H1 (cell line): ENCODE measurements at regions not wholly inside any gene's neighbourhood (a gene's known extent, or its start where the extent isn't known, plus 50 kb on each side); places are given as distances from the start of the nearest gene placed in this dataset.

Experiments used
- CTCF ChIA-PET: fragments of 300-600 bp; sonication (Branson Sonifier 250); formaldehyde crosslinking; loops from one replicate; lab custom pipeline; 2021; ENCODE audit not compliant: partially characterized antibody; lab: Charles Lee
- POLR2A ChIA-PET: fragments of 300-600 bp; sonication (Branson Sonifier 250); formaldehyde crosslinking; loops from one replicate; lab custom pipeline; 2021; ENCODE audit warnings: inconsistent platforms; ENCODE audit not compliant: partially characterized antibody; lab: Charles Lee
- DNase-seq, 2 experiments: peaks; one replicate each; pipeline versions ENCODE4 v3.0.0 to v3.0.0-alpha.2; 2010 to 2022; ENCODE audit warnings: low spot score in 2 of 2, low read depth in 1 of 2, mixed read lengths in 1 of 2
- FAIRE-seq: peaks from 2 replicates; lab custom pipeline; 2011; peaks lifted over from hg19 to GRCh38; lab: Jason Lieb, UNC
- H2AFZ ChIP-seq: 2 replicates; pipeline ENCODE4 v1.8.1; 2012; ENCODE audit warnings: low read length, inconsistent platforms
- H2AK5ac ChIP-seq: 2 replicates; pipeline ENCODE4 v1.6.1; 2013; ENCODE audit warnings: low read depth, low read length
- H2BK120ac ChIP-seq: replicated peaks from 2 replicates; pipeline ENCODE3; 2013; ENCODE audit warnings: low read depth, low read length, inconsistent platforms
- H2BK12ac ChIP-seq: 2 replicates; pipeline ENCODE4 v1.6.1; 2013; ENCODE audit warnings: low read depth, low read length
- H2BK15ac ChIP-seq: 2 replicates; pipeline ENCODE4 v1.6.1; 2013; ENCODE audit warnings: low read length
- H2BK20ac ChIP-seq: 2 replicates; pipeline ENCODE4 v1.6.1; 2013; ENCODE audit warnings: low read length
- H2BK5ac ChIP-seq: 2 replicates; pipeline ENCODE4 v1.6.1; 2013; ENCODE audit warnings: low read depth, low read length
- H3K14ac ChIP-seq: 2 replicates; pipeline ENCODE4 v1.6.1; 2013; ENCODE audit warnings: inconsistent platforms; ENCODE audit not compliant: insufficient read length
- H3K18ac ChIP-seq: 2 replicates; pipeline ENCODE4 v1.6.1; 2013; ENCODE audit warnings: low read length; ENCODE audit errors: extremely low read depth
- H3K23ac ChIP-seq: 2 replicates; pipeline ENCODE4 v1.6.1; 2013; ENCODE audit warnings: inconsistent platforms; ENCODE audit not compliant: insufficient read length
- H3K23me2 ChIP-seq: 2 replicates; pipeline ENCODE4 v1.6.1; 2013; ENCODE audit warnings: low read depth, low read length
- H3K27ac ChIP-seq: 2 replicates; pipeline ENCODE4 v1.6.1; 2011; ENCODE audit warnings: low read depth, low read length, inconsistent platforms
- H3K27me3 ChIP-seq, 4 experiments: replicated peaks in 1 of 4; 1 replicate in 1 of 4; 2 replicates in 3 of 4; pipeline versions ENCODE4 v1.6.1 to v1.8.1; 2011 to 2013; ENCODE audit warnings: low read length in 3 of 4, mild to moderate bottlenecking in 3 of 4, inconsistent platforms in 2 of 4, mixed read lengths in 2 of 4, moderate library complexity in 1 of 4; ENCODE audit not compliant: control insufficient read depth in 3 of 4, insufficient read depth in 3 of 4; ENCODE audit errors: extremely low read depth in 1 of 4
- H3K36me3 ChIP-seq, 4 experiments: 2 replicates each; pipeline versions ENCODE4 v1.6.1 to v1.8.1; 2011 to 2013; ENCODE audit warnings: mild to moderate bottlenecking in 4 of 4, low read length in 3 of 4, moderate library complexity in 2 of 4, control low read depth in 1 of 4, inconsistent platforms in 1 of 4; ENCODE audit not compliant: insufficient read depth in 4 of 4, control insufficient read depth in 2 of 4
- H3K4ac ChIP-seq: replicated peaks from 2 replicates; pipeline ENCODE3; 2013; ENCODE audit warnings: low read length, low read depth, mixed read lengths, inconsistent platforms; ENCODE audit not compliant: insufficient read length
- H3K4me1 ChIP-seq, 4 experiments: replicated peaks in 1 of 4; 1 replicate in 1 of 4; 2 replicates in 3 of 4; pipeline versions ENCODE4 v1.6.1 to v1.8.1; 2011 to 2013; ENCODE audit warnings: low read length in 3 of 4, inconsistent platforms in 2 of 4, mixed read lengths in 1 of 4; ENCODE audit not compliant: insufficient read depth in 4 of 4, control insufficient read depth in 3 of 4
- H3K4me2 ChIP-seq, 2 experiments: 2 replicates each; pipeline versions ENCODE4 v1.6.1 to v1.8.1; 2011 to 2013; ENCODE audit warnings: low read depth in 2 of 2, low read length in 2 of 2, control low read depth in 1 of 2, inconsistent platforms in 1 of 2, mild to moderate bottlenecking in 1 of 2; ENCODE audit not compliant: insufficient read depth in 1 of 2
- H3K4me3 ChIP-seq, 4 experiments: fragments of 200-600, 300-600 bp in 1 of 4; sonication (generic), shearing (Covaris generic), sonication (Bioruptor Twin) in 1 of 4; 2 replicates each; pipeline versions ENCODE4 v1.5.1 to v1.8.1; 2011 to 2016; ENCODE audit warnings: low read length in 4 of 4, low read depth in 3 of 4, control low read depth in 2 of 4, inconsistent platforms in 2 of 4, mild to moderate bottlenecking in 2 of 4, mixed read lengths in 1 of 4, moderate library complexity in 1 of 4; ENCODE audit not compliant: insufficient read depth in 2 of 4; ENCODE audit errors: extremely low read depth in 1 of 4
- H3K56ac ChIP-seq: replicated peaks from 2 replicates; pipeline ENCODE3; 2013; ENCODE audit warnings: low read depth, mild to moderate bottlenecking, mixed read lengths, low read length, inconsistent platforms; ENCODE audit not compliant: insufficient read length
- H3K79me1 ChIP-seq: 2 replicates; pipeline ENCODE4 v1.6.1; 2013; ENCODE audit warnings: low read depth, low read length, control low read depth
- H3K79me2 ChIP-seq, 2 experiments: 2 replicates each; pipeline versions ENCODE4 v1.6.1 to v1.8.1; 2012 to 2013; ENCODE audit warnings: low read length in 2 of 2, mild to moderate bottlenecking in 2 of 2, inconsistent platforms in 1 of 2; ENCODE audit not compliant: insufficient read depth in 2 of 2, control insufficient read depth in 1 of 2
- H3K9ac ChIP-seq, 4 experiments: replicated peaks in 1 of 4; 1 replicate in 1 of 4; 2 replicates in 3 of 4; pipeline versions ENCODE4 v1.6.1 to v1.8.1; 2011 to 2013; ENCODE audit warnings: low read depth in 3 of 4, low read length in 3 of 4, control low read depth in 2 of 4, mild to moderate bottlenecking in 2 of 4, moderate library complexity in 2 of 4, inconsistent platforms in 1 of 4; ENCODE audit errors: extremely low read depth in 1 of 4
- H3K9me3 ChIP-seq, 2 experiments: 2 replicates each; pipeline versions ENCODE4 v1.6.1 to v1.8.1; 2012 to 2013; ENCODE audit warnings: mild to moderate bottlenecking in 2 of 2, moderate library complexity in 2 of 2, control low read depth in 1 of 2, inconsistent platforms in 1 of 2, low read depth in 1 of 2, low read length in 1 of 2, mixed read lengths in 1 of 2; ENCODE audit not compliant: insufficient read depth in 2 of 2
- H4K20me1 ChIP-seq, 2 experiments: replicated peaks in 1 of 2; 2 replicates each; pipeline versions ENCODE3 to v1.8.1; 2011 to 2013; ENCODE audit warnings: inconsistent platforms in 2 of 2, low read length in 2 of 2, mild to moderate bottlenecking in 1 of 2; ENCODE audit not compliant: insufficient read depth in 2 of 2, control insufficient read depth in 1 of 2
- H4K5ac ChIP-seq: 2 replicates; pipeline ENCODE4 v1.6.1; 2013; ENCODE audit warnings: low read length, low read depth, mixed read lengths, inconsistent platforms; ENCODE audit not compliant: insufficient read length
- H4K8ac ChIP-seq: 2 replicates; pipeline ENCODE4 v1.8.0; 2013; ENCODE audit warnings: mild to moderate bottlenecking, moderate library complexity, low read length, inconsistent platforms; ENCODE audit not compliant: insufficient read depth; ENCODE audit errors: extremely low read depth
- H4K91ac ChIP-seq: replicated peaks from 2 replicates; pipeline ENCODE3; 2013; ENCODE audit warnings: low read length, mixed read lengths, inconsistent platforms; ENCODE audit not compliant: insufficient read length
- CBX8 ChIP-seq: fragments of 300-800, 300-1000 bp; sonication (generic); IDR thresholded peaks from 2 replicates; pipeline ENCODE4 v1.7.1; 2016; ENCODE audit warnings: low read depth, low read length, borderline replicate concordance
- E2F6 ChIP-seq: IDR thresholded peaks from 2 replicates; pipeline ENCODE4 v1.6.1; 2012; ENCODE audit warnings: inconsistent platforms
- EGR1 ChIP-seq: IDR thresholded peaks from 2 replicates; pipeline ENCODE4 v1.6.1; 2011; ENCODE audit warnings: low read depth, low read length, borderline replicate concordance
- PHF8 ChIP-seq: fragments of 200-600 bp; sonication (generic); conservative IDR thresholded peaks from 2 replicates; pipeline ENCODE4 v1.7.1; 2012; ENCODE audit warnings: low read depth, mild to moderate bottlenecking, inconsistent platforms, low read length, moderate library complexity
- SRF ChIP-seq: IDR thresholded peaks from 2 replicates; pipeline ENCODE4 v1.6.1; 2011; ENCODE audit warnings: mild to moderate bottlenecking, low read depth, low read length, moderate library complexity
- TAF1 ChIP-seq: IDR thresholded peaks from 2 replicates; pipeline ENCODE4 v1.6.1; 2011; ENCODE audit warnings: mild to moderate bottlenecking, low read depth, low read length
- WGBS, 2 experiments: shearing (Covaris generic) in 1 of 2; methylation state at CpG; one replicate each; pipeline versions ENCODE4 v1.1.6 to v1.1.7; 2013 to 2015; ENCODE audit warnings: low lambda C conversion rate in 2 of 2, mixed read lengths in 2 of 2, inconsistent platforms in 1 of 2, low coverage in 1 of 2, missing lambda C conversion rate in 1 of 2; ENCODE audit not compliant: insufficient replicate concordance in 2 of 2, insufficient coverage in 1 of 2, insufficient read length in 1 of 2; ENCODE audit errors: extremely low coverage in 1 of 2, missing lambda C conversion rate in 1 of 2; 5-methylcytosine and 5-hydroxymethylcytosine counted together

GRCh38 chr14:36020120-36021029 lies 156.1 kb downstream of the PTCSC3 start:
- no peak overlapping the region for H4K91ac ChIP-seq
- no peak overlapping the region for H3K18ac ChIP-seq
- ChIA-PET POLR2A (no interaction called here), CTCF (interaction anchor here (1.6 kb wide), 1 partner anchor 137 kb away, joined by 5 read pairs; no protein-coding TSS in a partner anchor)
- no peak overlapping the region for H4K8ac ChIP-seq
- H2AFZ ChIP-seq, result no peak overlapping the region
- H2BK20ac ChIP-seq, result no peak overlapping the region
- 92% methylated on average over 8 of the region's 8 CpGs; no CpG with 5 or more reads in 1 of the 2 experiments for WGBS, 2 experiments
- H3K9ac ChIP-seq, result no peak overlapping the region
- H3K4me2 ChIP-seq, result no peak overlapping the region
- no peak overlapping the region for H3K4ac ChIP-seq
- no peak overlapping the region for H3K4me3 ChIP-seq
- no peak overlapping the region for H2BK120ac ChIP-seq
- FAIRE-seq (no peak), DNase-seq (no peak)
- H3K27me3 ChIP-seq, result no peaks in the 10 kb centered on the region
- no peaks in the 10 kb centered on the region for H3K9me3 ChIP-seq
- H4K5ac ChIP-seq, result no peak overlapping the region
- no peak overlapping the region for H2AK5ac ChIP-seq
- no peak overlapping the region for H3K23ac ChIP-seq
- no peak for TF ChIP-seq TAF1
- TF ChIP-seq EGR1, result no peak
- TF ChIP-seq CBX8, result no peak
- no peak for TF ChIP-seq SRF
- TF ChIP-seq PHF8, result no peak
- no peak for TF ChIP-seq E2F6
- H4K20me1 ChIP-seq, result no peaks in the 10 kb centered on the region
- H2BK12ac ChIP-seq, result no peak overlapping the region
- H3K56ac ChIP-seq, result no peak overlapping the region
- H3K79me2 ChIP-seq, result no peaks in the 10 kb centered on the region
- H2BK5ac ChIP-seq, result no peak overlapping the region
- no peaks in the 10 kb centered on the region for H3K79me1 ChIP-seq
- no peaks in the 10 kb centered on the region for H3K4me1 ChIP-seq
- no peaks in the 10 kb centered on the region for H3K36me3 ChIP-seq
- H3K27ac ChIP-seq, result no peak overlapping the region
- H3K23me2 ChIP-seq, result no peaks in the 10 kb centered on the region; the same call in 1 of the 2 replicates
- no peak overlapping the region for H2BK15ac ChIP-seq
- H3K14ac ChIP-seq, result no peak overlapping the region
